HUES6 (cell line): ENCODE measurements at regions not wholly inside any gene's neighbourhood (a gene's known extent, or its start where the extent isn't known, plus 50 kb on each side); places are given as distances from the start of the nearest gene placed in this dataset.

ENCODE experiments used
- H3K27ac ChIP-seq: 2 replicates; pipeline ENCODE4 v1.7.0; 2013; ENCODE audit warnings: low read depth, mild to moderate bottlenecking, low read length, inconsistent platforms
- H3K27me3 ChIP-seq: 2 replicates; pipeline ENCODE4 v1.6.1; 2013; ENCODE audit warnings: low read length; ENCODE audit not compliant: control insufficient read depth, insufficient read depth
- H3K36me3 ChIP-seq: 2 replicates; pipeline ENCODE4 v1.6.1; 2013; ENCODE audit warnings: low read length; ENCODE audit not compliant: control insufficient read depth, insufficient read depth
- H3K4me1 ChIP-seq: 2 replicates; pipeline ENCODE4 v1.6.1; 2013; ENCODE audit warnings: low read length; ENCODE audit not compliant: control insufficient read depth, insufficient read depth
- H3K4me3 ChIP-seq: 2 replicates; pipeline ENCODE4 v1.5.1; 2013; ENCODE audit warnings: low read depth, low read length
- H3K9ac ChIP-seq: one replicate; pipeline ENCODE4 v1.6.1; 2013; ENCODE audit warnings: mild to moderate bottlenecking, low read length
- H3K9me3 ChIP-seq: 2 replicates; pipeline ENCODE4 v1.6.1; 2013; ENCODE audit warnings: low read depth, low read length; ENCODE audit not compliant: control insufficient read depth, insufficient read depth

GRCh38 chrX:39338583-39338982 lies 537.3 kb downstream of the MID1IP1 start:
- Histone ChIP-seq H3K4me1 (no peaks in the 10 kb centered on the region), H3K9me3 (no peaks in the 10 kb centered on the region; the same call in 1 of the 2 replicates), H3K4me3 (no peak overlapping the region), H3K36me3 (no peaks in the 10 kb centered on the region), H3K27ac (no peak overlapping the region), H3K27me3 (no peaks in the 10 kb centered on the region), H3K9ac (no peak overlapping the region)

- Histone ChIP-seq H3K36me3 (no peaks in the 10 kb centered on the region), H3K9me3 (peaks cover 3% of the 10 kb centered on the region; the same call in 1 of the 2 replicates), H3K4me3 (no peak overlapping the region), H3K27ac (no peak overlapping the region), H3K9ac (no peak overlapping the region), H3K4me1 (no peaks in the 10 kb centered on the region), H3K27me3 (no peaks in the 10 kb centered on the region)
Measured at GRCh38 chrX:39356119-39356807, 555.0 kb downstream of the MID1IP1 start.

DNA sequence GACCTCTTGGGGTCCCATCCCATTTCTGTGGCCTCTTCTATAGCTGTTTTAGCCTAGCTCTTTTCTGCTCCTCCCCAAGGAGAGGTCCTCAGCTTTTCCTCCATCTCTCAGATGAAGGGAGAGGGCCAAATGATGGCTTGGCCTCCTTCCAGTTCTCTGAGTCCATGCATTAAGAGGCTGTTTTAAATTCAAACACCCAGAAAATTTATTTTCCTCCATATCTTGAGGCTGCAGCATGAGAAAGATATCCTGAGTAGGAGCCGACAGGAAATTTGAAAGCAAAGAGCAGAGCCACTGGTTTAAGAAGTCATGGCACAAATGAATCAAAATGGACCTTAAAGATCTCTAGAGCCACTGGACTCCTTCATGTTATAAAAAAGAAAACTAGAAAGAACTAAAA lies 558.8 kb downstream of the MID1IP1 start:
- Histone ChIP-seq H3K27ac (no peak overlapping the region), H3K27me3 (peaks cover 3% of the 10 kb centered on the region; the same call in 1 of the 2 replicates), H3K36me3 (no peaks in the 10 kb centered on the region), H3K4me3 (no peak overlapping the region), H3K9ac (no peak overlapping the region), H3K9me3 (peaks cover 3% of the 10 kb centered on the region; the same call in 1 of the 2 replicates), H3K4me1 (no peaks in the 10 kb centered on the region)

GRCh38 chrX:39361736-39362135 lies 560.5 kb downstream of the MID1IP1 start:
- peaks cover 5% of the 10 kb centered on the region; the same call in 1 of the 2 replicates for H3K9me3 ChIP-seq
- peaks cover 3% of the 10 kb centered on the region; the same call in 1 of the 2 replicates for H3K27me3 ChIP-seq
- H3K36me3 ChIP-seq, result no peaks in the 10 kb centered on the region
- no peak overlapping the region for H3K27ac ChIP-seq
- H3K4me1 ChIP-seq, result no peaks in the 10 kb centered on the region
- H3K4me3 ChIP-seq, result no peak overlapping the region
- H3K9ac ChIP-seq, result no peak overlapping the region

DNA sequence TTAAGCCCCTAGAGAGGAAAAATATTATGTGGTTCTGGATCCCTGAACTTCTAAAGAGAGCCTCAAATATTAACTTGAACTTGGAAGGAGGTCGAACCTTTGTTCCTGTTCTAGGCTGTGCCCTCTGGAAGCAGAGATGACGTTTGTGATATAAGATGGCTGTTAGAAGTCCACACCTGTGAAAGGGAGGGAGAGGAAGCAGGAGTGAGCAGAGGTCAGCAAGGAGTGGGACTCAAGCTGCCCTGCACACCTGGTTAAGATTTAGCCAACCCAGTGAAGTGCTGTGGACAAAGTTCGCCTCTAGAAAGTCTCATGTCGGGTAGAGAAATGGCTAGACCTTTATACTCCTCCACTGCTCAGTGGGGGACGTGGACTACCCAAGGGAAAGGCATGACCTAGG lies 566.2 kb downstream of the MID1IP1 start:
- H3K4me3 ChIP-seq, result no peak overlapping the region
- H3K9ac ChIP-seq, result no peak overlapping the region
- no peaks in the 10 kb centered on the region for H3K36me3 ChIP-seq
- H3K9me3 ChIP-seq, result peaks cover 11% of the 10 kb centered on the region; the same call in 1 of the 2 replicates
- H3K27me3 ChIP-seq, result peaks cover 3% of the 10 kb centered on the region; the same call in 1 of the 2 replicates
- no peaks in the 10 kb centered on the region for H3K4me1 ChIP-seq
- H3K27ac ChIP-seq, result no peak overlapping the region

DNA sequence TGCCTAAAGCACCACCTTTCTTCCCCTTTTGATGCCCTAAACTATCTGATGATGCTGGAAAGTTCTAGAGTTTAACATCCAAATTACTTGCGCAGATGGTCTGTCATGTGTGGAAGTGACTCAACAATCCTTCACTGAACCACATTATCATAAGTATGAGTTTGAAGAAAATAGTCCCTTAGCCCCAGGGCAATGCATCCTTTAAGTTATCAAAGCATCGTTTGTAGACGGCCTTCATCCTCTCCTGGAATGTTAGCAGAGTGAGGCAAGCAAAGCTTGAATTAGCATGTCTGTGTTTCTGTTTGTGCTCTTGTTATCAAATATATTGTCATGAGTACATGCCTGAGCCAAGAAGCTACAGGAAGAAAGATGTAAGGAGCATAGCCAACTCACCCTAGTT lies 570.9 kb downstream of the MID1IP1 start:
- peaks cover 10% of the 10 kb centered on the region; the same call in 1 of the 2 replicates for H3K9me3 ChIP-seq
- no peak overlapping the region for H3K4me3 ChIP-seq
- no peak overlapping the region for H3K27ac ChIP-seq
- no peaks in the 10 kb centered on the region for H3K4me1 ChIP-seq
- no peaks in the 10 kb centered on the region for H3K36me3 ChIP-seq
- no peak overlapping the region for H3K9ac ChIP-seq
- H3K27me3 ChIP-seq, result no peaks in the 10 kb centered on the region

DNA sequence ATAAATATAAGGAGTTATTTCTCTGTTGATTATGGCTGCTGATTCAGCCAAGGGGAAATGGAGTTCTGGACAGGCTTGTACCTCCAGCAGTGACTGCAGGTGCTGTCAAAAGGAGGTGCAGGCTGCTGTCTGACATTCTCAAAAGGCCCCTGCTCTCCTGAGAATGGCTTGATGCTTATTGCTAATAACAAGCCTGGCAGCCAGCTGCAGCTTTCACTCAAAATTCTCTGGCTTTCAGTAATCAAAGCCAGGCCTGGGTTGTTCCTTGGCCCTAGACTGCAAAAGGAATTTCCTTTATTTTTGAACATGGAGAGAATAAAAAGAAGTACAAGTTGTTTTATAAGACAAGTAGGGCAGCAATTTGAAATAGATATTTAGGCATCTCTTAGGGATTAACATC lies 575.9 kb downstream of the MID1IP1 start:
- Histone ChIP-seq H3K36me3 (no peaks in the 10 kb centered on the region), H3K27me3 (no peaks in the 10 kb centered on the region), H3K9me3 (peaks cover 9% of the 10 kb centered on the region; the same call in 1 of the 2 replicates), H3K4me3 (no peak overlapping the region), H3K4me1 (no peaks in the 10 kb centered on the region; the same call in 1 of the 2 replicates), H3K27ac (no peak overlapping the region), H3K9ac (no peak overlapping the region)

DNA sequence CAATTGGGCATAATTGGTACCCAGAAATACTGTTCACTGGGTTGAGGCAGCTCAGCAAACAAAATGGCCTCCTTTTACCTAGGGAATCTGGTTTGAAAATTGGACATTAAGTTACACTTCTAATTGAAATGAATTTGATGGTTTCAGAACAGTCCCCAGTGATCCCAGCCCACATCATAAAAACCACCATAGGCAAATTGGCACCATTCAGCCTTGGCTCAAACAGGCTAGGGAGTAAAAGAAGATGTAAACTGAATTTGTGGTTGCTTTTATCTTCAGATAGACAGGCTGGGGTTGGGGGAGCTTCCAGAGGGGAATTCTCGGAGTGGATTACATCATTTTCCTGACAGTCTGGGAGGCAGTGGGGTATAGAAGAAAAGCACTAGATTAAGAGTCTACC lies 576.5 kb downstream of the MID1IP1 start:
- Histone ChIP-seq H3K4me1 (no peaks in the 10 kb centered on the region; the same call in 1 of the 2 replicates), H3K27me3 (peaks cover 1% of the 10 kb centered on the region; the same call in 1 of the 2 replicates), H3K9ac (no peak overlapping the region), H3K27ac (no peak overlapping the region), H3K9me3 (peaks cover 6% of the 10 kb centered on the region; the same call in 1 of the 2 replicates), H3K4me3 (no peak overlapping the region), H3K36me3 (no peaks in the 10 kb centered on the region)

DNA sequence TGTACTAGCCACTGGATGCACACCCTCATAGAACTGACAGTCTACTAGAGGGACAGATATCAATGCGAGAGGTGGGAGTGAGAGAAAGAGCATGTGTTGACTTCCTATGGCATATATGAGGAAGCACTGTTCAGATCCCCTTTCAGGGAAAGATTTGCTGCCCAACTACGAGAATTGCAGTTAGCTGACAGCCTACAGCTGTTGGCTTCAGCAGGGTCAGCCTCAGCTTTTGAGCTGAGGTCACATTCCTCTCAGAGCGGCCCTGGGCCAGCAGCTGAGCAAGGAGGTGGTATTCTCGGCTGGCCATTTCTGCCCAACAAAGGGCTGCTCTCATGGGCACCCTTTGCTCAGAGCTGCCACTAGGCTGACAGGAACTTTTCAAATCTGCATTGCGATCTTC lies 580.2 kb downstream of the MID1IP1 start:
- no peak overlapping the region for H3K9ac ChIP-seq
- no peak overlapping the region for H3K4me3 ChIP-seq
- H3K9me3 ChIP-seq, result peaks cover 6% of the 10 kb centered on the region; the same call in 1 of the 2 replicates
- H3K27ac ChIP-seq, result no peak overlapping the region
- H3K36me3 ChIP-seq, result no peaks in the 10 kb centered on the region
- H3K4me1 ChIP-seq, result no peaks in the 10 kb centered on the region; the same call in 1 of the 2 replicates
- peaks cover 10% of the 10 kb centered on the region; the same call in 1 of the 2 replicates for H3K27me3 ChIP-seq

DNA sequence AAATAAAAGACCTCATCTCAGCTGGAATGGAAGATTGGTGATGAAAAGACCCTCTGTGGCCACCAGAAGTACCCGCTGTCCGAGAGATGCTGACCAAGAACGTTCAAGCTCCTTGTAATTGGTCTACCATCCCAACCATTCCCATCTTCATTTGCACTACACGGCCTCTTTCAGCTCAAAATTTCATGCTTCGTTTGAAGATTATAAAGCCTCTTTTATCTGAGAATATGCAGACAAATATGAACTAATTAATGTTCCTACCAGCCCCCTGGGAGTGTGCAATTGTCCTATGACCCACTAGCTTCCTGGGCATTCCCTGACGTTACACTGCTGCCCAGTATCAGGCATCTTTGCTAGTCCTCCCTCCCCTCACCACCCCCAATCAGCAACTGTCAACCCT lies 583.7 kb downstream of the MID1IP1 start:
- Histone ChIP-seq H3K9me3 (no peaks in the 10 kb centered on the region; the same call in 1 of the 2 replicates), H3K4me3 (no peak overlapping the region), H3K9ac (no peak overlapping the region), H3K27ac (no peak overlapping the region), H3K4me1 (no peaks in the 10 kb centered on the region; the same call in 1 of the 2 replicates), H3K27me3 (peaks cover 15% of the 10 kb centered on the region; the same call in 1 of the 2 replicates), H3K36me3 (no peaks in the 10 kb centered on the region)

GRCh38 chrX:39388730-39389129 lies 587.5 kb downstream of the MID1IP1 start:
- Histone ChIP-seq H3K36me3 (no peaks in the 10 kb centered on the region), H3K4me1 (no peaks in the 10 kb centered on the region), H3K27ac (no peak overlapping the region)

More at GRCh38 chrX:39388730-39389129, 587.5 kb downstream of the MID1IP1 start:
- Histone ChIP-seq H3K27me3 (peaks cover 7% of the 10 kb centered on the region; the same call in 1 of the 2 replicates), H3K4me3 (no peak overlapping the region), H3K9me3 (no peaks in the 10 kb centered on the region), H3K9ac (no peak overlapping the region)
